GM13977 (cell line): ENCODE measurements at regions not wholly inside any gene's neighbourhood (a gene's known extent, or its start where the extent isn't known, plus 50 kb on each side); places are given as distances from the start of the nearest gene placed in this dataset.

ENCODE experiments used
- DNase-seq: peaks from one replicate; pipeline ENCODE4 v3.0.0; 2012; ENCODE audit warnings: low spot score
- in situ Hi-C: fragments of 300-500 bp; cut with MboI; formaldehyde crosslinking; loops from one replicate; pipeline ENCODE4 v1.12.0; 2022; ENCODE audit warnings: low sequenced_read_pairs, low pct_unique_long_range_greater_than_20kb, mixed read lengths, inconsistent platforms; ENCODE audit not compliant: unreplicated experiment
- TF ChIP-seq, protein P1 (sequence below): IDR thresholded peaks from 2 replicates; pipeline ENCODE4 v1.5.1; 2012; ENCODE audit warnings: mild to moderate bottlenecking, control low read depth; ENCODE audit not compliant: insufficient read depth; ENCODE audit errors: extremely low read depth, missing control alignments

- in situ Hi-C loops = no loop called here
- TF ChIP-seq, protein P1, sequence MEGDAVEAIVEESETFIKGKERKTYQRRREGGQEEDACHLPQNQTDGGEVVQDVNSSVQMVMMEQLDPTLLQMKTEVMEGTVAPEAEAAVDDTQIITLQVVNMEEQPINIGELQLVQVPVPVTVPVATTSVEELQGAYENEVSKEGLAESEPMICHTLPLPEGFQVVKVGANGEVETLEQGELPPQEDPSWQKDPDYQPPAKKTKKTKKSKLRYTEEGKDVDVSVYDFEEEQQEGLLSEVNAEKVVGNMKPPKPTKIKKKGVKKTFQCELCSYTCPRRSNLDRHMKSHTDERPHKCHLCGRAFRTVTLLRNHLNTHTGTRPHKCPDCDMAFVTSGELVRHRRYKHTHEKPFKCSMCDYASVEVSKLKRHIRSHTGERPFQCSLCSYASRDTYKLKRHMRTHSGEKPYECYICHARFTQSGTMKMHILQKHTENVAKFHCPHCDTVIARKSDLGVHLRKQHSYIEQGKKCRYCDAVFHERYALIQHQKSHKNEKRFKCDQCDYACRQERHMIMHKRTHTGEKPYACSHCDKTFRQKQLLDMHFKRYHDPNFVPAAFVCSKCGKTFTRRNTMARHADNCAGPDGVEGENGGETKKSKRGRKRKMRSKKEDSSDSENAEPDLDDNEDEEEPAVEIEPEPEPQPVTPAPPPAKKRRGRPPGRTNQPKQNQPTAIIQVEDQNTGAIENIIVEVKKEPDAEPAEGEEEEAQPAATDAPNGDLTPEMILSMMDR = no peak
- DNase-seq = no peak
Measured at GRCh38 chr10:35769795-35770194, 127.7 kb upstream of the FZD8 start.

DNA sequence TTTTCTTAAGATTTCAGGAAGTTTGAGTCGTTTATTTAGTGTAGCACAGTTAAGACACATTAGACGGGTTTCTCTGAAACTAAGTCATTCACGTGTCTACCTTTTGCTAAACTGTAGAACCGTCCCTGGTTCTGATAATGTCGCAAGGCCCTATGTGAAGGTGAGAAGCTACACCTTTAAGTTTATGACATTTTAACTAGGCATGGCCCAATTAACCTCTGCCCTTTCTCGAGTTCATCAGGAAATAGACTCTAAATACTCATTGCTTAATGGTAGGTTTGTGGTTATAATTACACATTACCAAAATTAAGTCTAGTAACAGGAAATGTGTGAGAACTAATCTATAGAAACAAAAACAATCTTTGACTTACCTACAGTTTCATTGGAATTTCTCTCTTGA, 126.6 kb upstream of the FZD8 start:
- in situ Hi-C loops = no loop called here
- TF ChIP-seq, protein P1 = no peak
- no peak for DNase-seq

DNA sequence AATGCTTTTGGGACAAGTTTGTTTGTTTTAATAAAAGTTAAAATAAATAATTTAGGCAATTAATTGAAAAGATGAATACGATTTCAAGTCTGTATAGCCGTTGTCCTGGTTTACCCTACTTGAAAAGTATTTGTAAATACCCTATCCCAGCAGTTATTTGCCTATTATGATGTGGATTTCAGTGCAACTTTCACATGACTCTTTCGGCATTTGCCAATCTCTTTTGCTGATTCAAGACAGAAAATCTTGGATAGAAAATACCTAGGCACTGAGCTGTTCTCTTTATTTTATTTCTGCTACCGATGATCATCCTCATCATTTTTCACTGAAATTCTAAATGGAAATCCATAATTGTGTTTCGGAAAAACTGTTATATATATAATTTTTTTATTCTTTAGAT, 125.9 kb upstream of the FZD8 start:
- DNase-seq = no peak
- in situ Hi-C loops = no loop called here
- TF ChIP-seq, protein P1 = no peak

- TF ChIP-seq, protein P1 = no peak
- in situ Hi-C loops = no loop called here
- no peak for DNase-seq
Measured at GRCh38 chr10:35765996-35766395, 123.9 kb upstream of the FZD8 start.

GRCh38 chr10:35765066-35765527, 123.0 kb upstream of the FZD8 start:
- in situ Hi-C loops = no loop called here
- TF ChIP-seq, protein P1 = no peak
- no peak for DNase-seq

- in situ Hi-C loops = no loop called here
- DNase-seq = no peak
- TF ChIP-seq, protein P1 = no peak
Measured at GRCh38 chr10:35762311-35763030, 120.4 kb upstream of the FZD8 start.

DNA sequence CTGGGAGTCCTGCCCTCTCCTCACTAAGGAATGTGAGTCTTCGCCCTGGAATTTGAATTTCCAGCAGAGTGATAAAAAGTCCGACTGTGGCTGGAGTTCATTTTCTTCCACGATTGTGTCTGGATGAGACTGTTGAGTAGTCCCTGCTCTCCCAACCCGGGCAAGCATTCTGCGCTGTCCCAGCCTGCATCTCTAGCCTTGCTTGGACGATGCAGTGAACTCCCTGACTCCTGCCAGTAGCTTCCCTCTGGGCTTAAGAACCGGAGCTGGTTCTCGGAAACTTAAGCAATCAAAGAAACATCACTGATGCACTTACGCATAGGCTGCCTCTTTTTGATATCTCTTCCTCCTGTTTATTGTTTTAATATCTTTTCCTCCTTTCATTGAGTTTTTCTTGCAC, 116.0 kb upstream of the FZD8 start:
- in situ Hi-C loops = no loop called here
- TF ChIP-seq, protein P1 = no peak
- DNase-seq = no peak
